ENCODE measurements at regions not wholly inside any gene's neighbourhood (a gene's known extent, or its start where the extent isn't known, plus 50 kb on each side); places are given as distances from the start of the nearest gene placed in this dataset.

GRCh38 chr9:119986205-119986604 lies 593.8 kb downstream of the CDK5RAP2 start:
- no peak for DNase-seq (ENCODE audit: extremely low read depth, low read depth)
- no peak; the same call in 1 of the 2 replicates for TF ChIP-seq CTCF (IDR thresholded peaks at IDR 0.05; ENCODE audit: low read depth, low read length)

DNA sequence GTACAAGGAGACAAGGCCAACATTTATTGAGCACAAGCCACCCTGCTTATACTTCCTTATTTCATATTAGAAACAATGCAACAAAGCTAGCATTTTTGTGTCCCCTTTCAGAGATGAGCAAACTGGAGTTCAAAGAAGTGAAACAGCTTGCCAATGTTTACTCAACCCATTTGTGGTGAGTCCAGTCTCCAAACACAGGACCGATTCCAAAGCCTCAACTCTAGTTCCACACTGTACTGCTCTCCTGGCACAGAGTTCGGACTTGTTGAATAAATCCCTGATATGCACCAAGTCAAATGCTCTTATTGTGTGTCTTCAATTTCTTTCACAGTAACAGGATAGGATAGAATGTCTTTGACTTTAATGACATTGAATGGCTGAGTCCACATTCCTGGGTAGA lies 604.8 kb upstream of the BRINP1 start:
- no peak for DNase-seq (ENCODE audit: extremely low read depth, low read depth)
- TF ChIP-seq CTCF (IDR thresholded peaks at IDR 0.05; ENCODE audit: low read depth, low read length), result no peak

GRCh38 chr9:119968836-119969707 lies 599.8 kb upstream of the BRINP1 start:
- TF ChIP-seq CTCF (IDR thresholded peaks at IDR 0.05; ENCODE audit: low read depth, low read length), result peak; percentile 100
- peak; percentile 62 for DNase-seq (ENCODE audit: extremely low read depth, low read depth)

DNA sequence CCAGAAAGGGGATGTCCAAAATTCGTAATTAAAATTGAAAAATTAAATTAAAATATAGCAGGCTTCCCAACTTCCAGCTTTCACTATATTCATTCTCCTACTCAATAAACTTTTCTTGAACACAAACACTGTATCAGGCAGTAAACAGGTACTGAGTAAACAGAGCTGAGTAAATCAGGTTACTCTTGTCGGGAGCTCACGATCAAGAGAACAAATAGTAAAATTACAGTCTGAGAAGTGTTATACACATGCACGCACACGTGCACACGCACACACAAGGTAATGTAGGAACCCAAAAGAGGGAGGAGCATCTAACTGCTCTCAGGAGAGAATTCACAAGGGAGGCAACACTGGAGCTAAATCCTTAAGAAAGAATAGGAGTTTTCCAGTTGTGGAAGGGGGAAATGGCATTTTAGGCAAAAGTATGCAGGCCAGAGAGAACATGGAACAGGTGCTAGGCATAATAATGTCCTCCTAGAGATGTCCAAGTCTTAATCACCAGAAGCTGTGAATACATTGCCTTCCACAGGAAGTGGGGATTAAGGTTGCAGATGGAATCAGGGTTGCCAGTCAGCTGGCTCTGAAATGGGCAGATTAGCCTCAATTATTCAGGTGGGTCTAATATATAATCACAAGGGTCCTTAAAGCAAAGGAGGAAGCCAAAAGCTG lies 598.8 kb upstream of the BRINP1 start:
- TF ChIP-seq CTCF (IDR thresholded peaks at IDR 0.05; ENCODE audit: low read depth, low read length), result no peak
- DNase-seq (ENCODE audit: extremely low read depth, low read depth), result no peak

- peak; percentile 91 for DNase-seq (ENCODE audit: extremely low read depth, low read depth)
- no peak for TF ChIP-seq CTCF (IDR thresholded peaks at IDR 0.05; ENCODE audit: low read depth, low read length)
Measured at GRCh38 chr9:119963798-119964372, 594.6 kb upstream of the BRINP1 start.

- no peak for TF ChIP-seq CTCF (IDR thresholded peaks at IDR 0.05; ENCODE audit: low read depth, low read length)
- DNase-seq (ENCODE audit: extremely low read depth, low read depth), result peak; percentile 98
Measured at GRCh38 chr9:119963258-119963797, 594.1 kb upstream of the BRINP1 start.
